HEK293T (cell line): ENCODE measurements at regions not wholly inside any gene's neighbourhood (a gene's known extent, or its start where the extent isn't known, plus 50 kb on each side); places are given as distances from the start of the nearest gene placed in this dataset.
"Not testable (repeated sequence)": the region's sequence is repeated elsewhere in the genome, so short reads cannot be mapped to it uniquely, and the experiment has no call there.

Experiments used
- CTCF ChIA-PET: fragments of 350-600 bp; formaldehyde crosslinking; extraction: SDS; loops from one replicate; lab custom pipeline; 2021; ENCODE audit warnings: antibody characterized with exemption, inconsistent platforms; lab: Yijun Ruan, JAX
- POLR2A ChIA-PET: fragments of 350-600 bp; formaldehyde crosslinking; extraction: SDS; loops from one replicate; lab custom pipeline; 2020; ENCODE audit warnings: antibody characterized with exemption, inconsistent platforms; lab: Yijun Ruan, JAX
- DNase-seq: peaks from one replicate; pipeline ENCODE4 v3.0.0; 2012; ENCODE audit warnings: mixed read lengths; ENCODE audit errors: extremely low spot score
- ARNT ChIP-seq: fragments of 450-650 bp; IDR thresholded peaks from 2 replicates; pipeline ENCODE4 v1.6.1; 2017; ENCODE audit warnings: mild to moderate bottlenecking
- BHLHE40 ChIP-seq: fragments of 450-650 bp; IDR thresholded peaks from 2 replicates; pipeline ENCODE4 v1.6.1; 2016; ENCODE audit warnings: mild to moderate bottlenecking, moderate library complexity, borderline replicate concordance
- CTBP1 ChIP-seq: fragments of 450-650 bp; IDR thresholded peaks from 2 replicates; pipeline ENCODE4 v1.6.1; 2016; ENCODE audit warnings: borderline replicate concordance
- ELF4 ChIP-seq: fragments of 450-650 bp; IDR thresholded peaks from 2 replicates; pipeline ENCODE4 v1.6.1; 2017; ENCODE audit warnings: antibody characterized with exemption
- FOXA1 ChIP-seq: fragments of 450-650 bp; IDR thresholded peaks from 2 replicates; pipeline ENCODE4 v1.6.1; 2016; ENCODE audit warnings: mild to moderate bottlenecking
- FOXK2 ChIP-seq: fragments of 450-650 bp; IDR thresholded peaks from 2 replicates; pipeline ENCODE4 v1.6.1; 2016; ENCODE audit warnings: mild to moderate bottlenecking
- FOXM1 ChIP-seq: fragments of 450-650 bp; IDR thresholded peaks from 2 replicates; pipeline ENCODE4 v1.6.1; 2017; ENCODE audit warnings: mild to moderate bottlenecking, borderline replicate concordance
- HDGF ChIP-seq: fragments of 450-650 bp; IDR thresholded peaks from 2 replicates; pipeline ENCODE4 v1.6.1; 2017; ENCODE audit warnings: antibody characterized with exemption, borderline replicate concordance
- L3MBTL2 ChIP-seq: fragments of 450-650 bp; conservative IDR thresholded peaks from 2 replicates; pipeline ENCODE4 v1.6.1; 2016; ENCODE audit warnings: mild to moderate bottlenecking
- LEF1 ChIP-seq: fragments of 450-650 bp; IDR thresholded peaks from 2 replicates; pipeline ENCODE4 v1.6.1; 2017; ENCODE audit warnings: mild to moderate bottlenecking, borderline replicate concordance
- NFRKB ChIP-seq: fragments of 450-650 bp; IDR thresholded peaks from 2 replicates; pipeline ENCODE4 v1.6.1; 2016; ENCODE audit warnings: mild to moderate bottlenecking, moderate library complexity
- SP1 ChIP-seq: fragments of 450-650 bp; IDR thresholded peaks from 2 replicates; pipeline ENCODE4 v1.6.1; 2017
- SUZ12 ChIP-seq: fragments of 450-650 bp; IDR thresholded peaks from 2 replicates; pipeline ENCODE4 v1.6.1; 2016; ENCODE audit warnings: mild to moderate bottlenecking
- TARDBP ChIP-seq: fragments of 450-650 bp; IDR thresholded peaks from 2 replicates; pipeline ENCODE4 v1.6.1; 2016
- ZNF384 ChIP-seq: fragments of 450-650 bp; IDR thresholded peaks from 2 replicates; pipeline ENCODE4 v1.6.1; 2016
- TF ChIP-seq, protein P1 (sequence below): fragments of 450-650 bp; IDR thresholded peaks from 2 replicates; pipeline ENCODE4 v1.6.1; 2016

DNA sequence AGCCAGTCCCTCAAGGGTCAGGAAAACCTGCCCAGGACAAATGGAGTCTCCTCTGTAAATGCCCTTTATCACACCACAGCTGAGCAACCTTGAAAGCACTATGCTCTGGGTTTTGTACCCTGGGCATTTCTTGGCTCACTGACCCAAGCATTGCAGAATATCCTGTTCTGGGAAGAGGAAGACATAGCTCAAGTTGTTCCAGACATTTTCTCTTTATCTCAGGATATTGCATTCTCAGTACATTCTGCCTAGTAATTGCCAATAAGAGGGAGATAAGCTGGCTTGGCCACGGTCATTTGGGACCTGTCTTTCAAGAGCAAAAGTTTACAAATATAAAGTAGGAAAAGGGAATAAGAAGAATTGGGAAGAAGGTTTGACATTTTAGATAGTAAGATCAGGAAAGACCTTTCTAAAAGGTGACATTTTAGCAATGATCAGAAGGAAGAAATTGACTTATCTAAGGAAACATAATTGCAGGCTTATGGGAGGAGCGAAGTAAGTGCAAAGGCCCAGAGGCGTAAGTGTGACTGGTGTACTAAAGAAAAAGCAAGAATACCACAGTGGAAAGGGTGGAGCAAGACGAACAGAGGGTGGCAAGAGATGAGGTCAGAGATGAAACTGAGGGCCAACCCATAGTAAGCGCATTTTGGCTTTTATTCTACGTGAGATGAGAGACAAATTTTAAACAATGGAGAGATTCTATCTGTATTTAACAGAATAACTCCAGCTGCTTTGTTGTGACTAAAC lies 394.0 kb upstream of the CXADR start:
- ChIA-PET POLR2A (no interaction called here), CTCF (no interaction called here)
- TF ChIP-seq, protein P1, sequence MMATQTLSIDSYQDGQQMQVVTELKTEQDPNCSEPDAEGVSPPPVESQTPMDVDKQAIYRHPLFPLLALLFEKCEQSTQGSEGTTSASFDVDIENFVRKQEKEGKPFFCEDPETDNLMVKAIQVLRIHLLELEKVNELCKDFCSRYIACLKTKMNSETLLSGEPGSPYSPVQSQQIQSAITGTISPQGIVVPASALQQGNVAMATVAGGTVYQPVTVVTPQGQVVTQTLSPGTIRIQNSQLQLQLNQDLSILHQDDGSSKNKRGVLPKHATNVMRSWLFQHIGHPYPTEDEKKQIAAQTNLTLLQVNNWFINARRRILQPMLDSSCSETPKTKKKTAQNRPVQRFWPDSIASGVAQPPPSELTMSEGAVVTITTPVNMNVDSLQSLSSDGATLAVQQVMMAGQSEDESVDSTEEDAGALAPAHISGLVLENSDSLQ = no peak
- TF ChIP-seq ELF4 (no peak), SUZ12 (no peak), BHLHE40 (no peak), CTBP1 (no peak), TARDBP (no peak), FOXA1 (no peak)
- DNase-seq = no peak

DNA sequence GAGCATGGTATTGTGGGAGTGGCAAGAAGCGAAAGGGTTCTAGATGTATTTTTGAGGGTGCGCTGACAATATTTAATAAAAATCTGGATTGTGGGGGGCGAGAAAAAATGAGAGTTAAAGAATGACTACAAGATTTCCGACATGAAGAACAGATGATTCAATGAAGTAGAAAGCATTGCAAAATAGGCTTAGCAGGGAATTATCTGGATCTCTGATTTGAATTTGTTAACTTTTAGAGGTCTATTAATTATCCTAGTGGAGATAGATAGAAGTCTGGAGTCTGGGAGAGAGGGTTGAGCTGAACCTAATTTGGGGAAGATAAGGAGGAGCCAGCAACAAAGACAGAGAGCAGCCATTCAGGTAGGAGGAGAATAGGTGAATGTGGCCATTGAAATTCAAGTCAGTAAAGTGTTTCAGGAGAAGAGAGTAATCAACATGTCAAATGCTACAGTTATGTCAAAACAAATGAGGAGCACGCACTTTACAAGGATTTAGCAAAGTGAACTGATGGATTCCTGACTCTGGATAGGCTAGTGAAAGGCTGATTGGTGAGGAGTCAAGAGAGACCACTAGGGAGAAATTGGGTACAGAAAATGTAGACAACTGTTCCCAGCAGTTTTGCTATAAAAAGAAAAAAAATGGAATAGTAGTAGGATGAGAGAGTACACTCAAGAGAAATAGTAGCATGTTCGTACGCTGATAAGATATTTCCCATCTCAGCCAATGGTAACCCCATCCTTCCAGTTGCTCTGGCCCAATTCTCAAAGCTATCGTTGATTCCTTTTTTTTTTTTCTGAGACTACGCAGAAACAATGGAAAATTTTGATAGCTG lies 393.2 kb upstream of the CXADR start:
- no peak for TF ChIP-seq ELF4
- TF ChIP-seq L3MBTL2 = no peak
- TF ChIP-seq FOXM1 = no peak
- no peak for TF ChIP-seq SUZ12
- TF ChIP-seq ARNT = no peak
- TF ChIP-seq TARDBP = no peak
- TF ChIP-seq, protein P1 = no peak
- TF ChIP-seq NFRKB = no peak
- TF ChIP-seq LEF1 = no peak
- no peak for TF ChIP-seq BHLHE40
- no peak for TF ChIP-seq CTBP1
- TF ChIP-seq ZNF384 = no peak
- no peak for TF ChIP-seq FOXA1
- TF ChIP-seq HDGF = no peak
- no peak for TF ChIP-seq SP1
- TF ChIP-seq FOXK2 = no peak
- POLR2A ChIA-PET = no interaction called here
- no peak for DNase-seq
- CTCF ChIA-PET = no interaction called here

DNA sequence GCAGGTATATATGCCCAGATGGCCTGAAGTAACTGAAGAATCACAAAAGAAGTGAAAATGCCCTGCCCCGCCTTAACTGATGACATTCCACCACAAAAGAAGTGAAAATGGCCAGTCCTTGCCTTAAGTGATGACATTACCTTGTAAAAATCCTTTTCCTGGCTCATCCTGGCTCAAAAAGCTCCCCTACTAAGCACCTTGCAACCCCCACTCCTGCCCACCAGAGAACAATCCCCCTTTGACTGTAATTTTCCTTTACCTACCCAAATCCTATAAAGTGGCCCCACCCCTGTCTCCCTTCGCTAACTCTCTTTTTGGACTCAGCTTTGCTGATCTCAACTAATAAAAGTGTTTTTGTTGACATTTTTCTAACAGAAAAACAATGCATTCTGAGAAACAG lies 385.4 kb upstream of the CXADR start:
- POLR2A ChIA-PET, CTCF ChIA-PET, DNase-seq: not testable (repeated sequence)

DNA sequence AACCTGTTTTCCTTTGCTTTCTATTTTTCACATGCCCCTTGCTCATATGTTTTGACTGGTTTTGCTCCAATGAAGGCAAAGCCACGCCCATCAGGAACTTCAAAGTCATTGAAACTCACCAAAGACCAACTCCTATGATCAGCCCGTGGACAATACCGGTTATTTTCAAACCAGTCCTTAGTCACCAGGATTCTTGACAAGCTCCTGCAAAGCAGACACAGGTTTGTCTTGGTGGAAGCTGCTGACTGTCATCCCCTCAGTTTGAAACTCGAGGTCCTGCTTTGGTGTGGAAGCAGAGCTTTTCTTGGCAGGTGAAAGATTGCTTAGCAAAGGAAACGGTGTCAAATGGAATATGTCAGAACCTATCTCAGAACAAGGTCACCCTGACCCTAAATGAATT lies 384.7 kb upstream of the CXADR start:
- TF ChIP-seq LEF1 = no peak
- TF ChIP-seq CTBP1 = no peak
- no peak for TF ChIP-seq FOXK2
- TF ChIP-seq ARNT = no peak
- no peak for TF ChIP-seq ELF4
- no peak for TF ChIP-seq TARDBP
- no peak for TF ChIP-seq HDGF
- no peak for TF ChIP-seq BHLHE40
- TF ChIP-seq, protein P1 = no peak
- no peak for TF ChIP-seq FOXA1
- TF ChIP-seq SP1 = no peak
- no peak for TF ChIP-seq NFRKB
- no peak for TF ChIP-seq FOXM1
- no peak for TF ChIP-seq SUZ12
- TF ChIP-seq ZNF384 = no peak
- TF ChIP-seq L3MBTL2 = no peak
- no peak for DNase-seq
- ChIA-PET CTCF (no interaction called here), POLR2A (no interaction called here)

DNA sequence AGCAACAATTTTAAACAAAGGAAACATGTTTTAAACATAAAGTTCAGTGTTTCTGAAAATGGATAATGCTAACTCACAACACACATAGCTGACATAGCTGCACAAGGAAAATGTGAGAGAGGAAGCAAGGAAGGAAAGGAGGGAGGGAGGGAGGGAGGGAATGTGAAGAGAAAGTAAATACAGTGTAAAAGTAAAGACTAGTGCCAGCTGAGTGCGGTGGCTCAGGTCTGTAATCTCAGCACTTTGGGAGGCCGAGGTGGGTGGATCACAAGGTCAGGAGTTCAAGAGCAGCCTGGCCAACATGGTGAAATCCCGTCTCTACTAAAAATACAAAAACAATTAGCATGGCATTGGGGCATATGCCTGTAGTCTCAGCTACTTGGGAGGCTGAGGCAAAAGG lies 373.7 kb upstream of the CXADR start:
- CTCF ChIA-PET, POLR2A ChIA-PET, DNase-seq: not testable (repeated sequence)

DNA sequence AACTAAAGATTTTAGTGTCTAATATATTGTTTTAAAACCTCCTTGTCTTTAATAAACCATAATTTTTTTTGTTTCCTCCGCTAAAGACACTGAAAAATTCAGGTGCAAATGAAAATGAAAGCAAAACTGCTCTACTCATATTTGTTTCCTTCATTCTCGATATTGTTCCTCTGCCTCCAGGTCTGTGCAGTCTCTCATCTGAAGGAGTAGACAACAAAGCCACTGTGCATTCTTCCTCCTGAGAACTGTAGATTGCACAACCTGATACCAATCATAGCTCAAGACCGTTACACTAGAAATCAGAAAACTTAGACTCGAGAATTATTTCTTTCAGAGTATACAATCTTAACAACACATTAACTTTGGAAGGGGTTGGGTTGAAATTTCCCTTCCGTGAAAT lies 373.1 kb upstream of the CXADR start:
- DNase-seq = no peak
- ChIA-PET CTCF (no interaction called here), POLR2A (no interaction called here)
- no peak for TF ChIP-seq HDGF
- no peak for TF ChIP-seq TARDBP
- TF ChIP-seq ARNT = no peak

DNA sequence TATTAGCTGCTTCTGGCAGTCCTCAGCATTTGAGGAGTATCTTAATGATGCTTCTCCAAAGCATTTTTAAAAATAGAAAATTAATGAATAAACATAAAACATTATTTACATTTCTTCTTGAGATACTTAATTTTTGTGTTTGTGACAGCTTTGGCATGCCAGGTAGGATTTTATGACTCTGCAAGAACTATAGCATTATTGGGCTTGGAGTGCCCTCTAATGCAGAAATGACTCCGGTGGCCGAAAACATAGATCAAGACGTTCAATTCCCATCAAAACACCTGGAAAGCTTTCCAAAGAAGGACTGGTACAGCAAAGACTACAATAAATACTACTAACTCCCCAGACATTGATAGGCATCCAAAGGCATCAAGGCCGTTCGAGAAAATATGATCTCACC lies 366.4 kb upstream of the CXADR start:
- CTCF ChIA-PET = no interaction called here
- DNase-seq = no peak
- POLR2A ChIA-PET = no interaction called here
- TF ChIP-seq, protein P1 = no peak
- no peak for TF ChIP-seq NFRKB
- no peak for TF ChIP-seq ZNF384
- TF ChIP-seq FOXM1 = no peak
- no peak for TF ChIP-seq FOXA1
